ENCODE measurements at regions not wholly inside any gene's neighbourhood (a gene's known extent, or its start where the extent isn't known, plus 50 kb on each side); places are given as distances from the start of the nearest gene placed in this dataset.

- TF ChIP-seq CTCF (IDR thresholded peaks at IDR 0.05) (no peak), POLR2AphosphoS5 (IDR thresholded peaks at IDR 0.05) (no peak), POLR2A (IDR thresholded peaks at IDR 0.05) (no peak)
Measured at GRCh38 chr12:32043928-32044549, 62.6 kb upstream of the BICD1 start.

Data from breast epithelium (tissue), 3 donors.